GM12873 (cell line): ENCODE measurements at regions not wholly inside any gene's neighbourhood (a gene's known extent, or its start where the extent isn't known, plus 50 kb on each side); places are given as distances from the start of the nearest gene placed in this dataset.

Source experiments
- TF ChIP-seq, protein P1 (sequence below): IDR thresholded peaks from 2 replicates; pipeline ENCODE4 v1.5.1; 2012; ENCODE audit warnings: low read depth, mild to moderate bottlenecking, moderate library complexity, low read length, control low read depth; ENCODE audit not compliant: insufficient read depth; ENCODE audit errors: missing control alignments

DNA sequence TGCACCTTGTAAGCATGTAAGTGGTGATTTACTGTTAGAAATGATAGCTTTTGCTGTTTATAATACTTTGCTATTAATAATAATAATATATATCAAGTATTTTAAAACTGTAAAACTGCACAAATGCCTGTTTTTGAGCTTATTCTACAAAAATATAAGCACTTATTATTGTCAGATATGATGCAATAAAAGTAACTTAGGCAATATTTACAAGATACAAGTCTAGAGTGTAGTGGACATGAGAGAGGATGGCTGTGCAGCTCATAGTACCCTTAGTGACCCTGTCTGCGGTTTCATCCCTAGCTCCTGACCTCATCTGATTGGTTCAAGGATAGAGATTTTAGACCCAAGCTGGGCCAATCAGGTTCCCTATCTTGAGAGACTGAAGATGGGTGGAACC is 178.4 kb downstream of the MTX2 start:
- TF ChIP-seq, protein P1, sequence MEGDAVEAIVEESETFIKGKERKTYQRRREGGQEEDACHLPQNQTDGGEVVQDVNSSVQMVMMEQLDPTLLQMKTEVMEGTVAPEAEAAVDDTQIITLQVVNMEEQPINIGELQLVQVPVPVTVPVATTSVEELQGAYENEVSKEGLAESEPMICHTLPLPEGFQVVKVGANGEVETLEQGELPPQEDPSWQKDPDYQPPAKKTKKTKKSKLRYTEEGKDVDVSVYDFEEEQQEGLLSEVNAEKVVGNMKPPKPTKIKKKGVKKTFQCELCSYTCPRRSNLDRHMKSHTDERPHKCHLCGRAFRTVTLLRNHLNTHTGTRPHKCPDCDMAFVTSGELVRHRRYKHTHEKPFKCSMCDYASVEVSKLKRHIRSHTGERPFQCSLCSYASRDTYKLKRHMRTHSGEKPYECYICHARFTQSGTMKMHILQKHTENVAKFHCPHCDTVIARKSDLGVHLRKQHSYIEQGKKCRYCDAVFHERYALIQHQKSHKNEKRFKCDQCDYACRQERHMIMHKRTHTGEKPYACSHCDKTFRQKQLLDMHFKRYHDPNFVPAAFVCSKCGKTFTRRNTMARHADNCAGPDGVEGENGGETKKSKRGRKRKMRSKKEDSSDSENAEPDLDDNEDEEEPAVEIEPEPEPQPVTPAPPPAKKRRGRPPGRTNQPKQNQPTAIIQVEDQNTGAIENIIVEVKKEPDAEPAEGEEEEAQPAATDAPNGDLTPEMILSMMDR = no peak

DNA sequence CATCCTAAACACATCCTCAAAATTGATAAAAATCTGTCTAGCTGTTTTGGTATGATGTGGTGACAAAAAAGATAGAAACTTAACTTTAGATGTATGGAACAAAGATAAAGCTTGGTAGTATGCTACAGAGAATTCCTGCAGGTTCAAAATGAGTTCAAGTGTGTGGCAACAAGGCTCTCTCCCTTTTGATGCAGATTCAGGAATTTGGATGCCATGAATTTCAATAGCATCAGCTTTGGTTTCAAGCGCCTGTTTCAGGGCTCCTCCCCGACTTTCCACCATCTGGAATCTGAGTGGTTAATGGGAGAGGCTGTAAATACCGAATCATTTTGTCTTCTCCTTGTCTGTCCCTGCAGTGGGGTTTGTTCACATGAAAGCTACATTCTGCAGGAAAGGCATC is 180.6 kb downstream of the MTX2 start:
- TF ChIP-seq, protein P1 = no peak

DNA sequence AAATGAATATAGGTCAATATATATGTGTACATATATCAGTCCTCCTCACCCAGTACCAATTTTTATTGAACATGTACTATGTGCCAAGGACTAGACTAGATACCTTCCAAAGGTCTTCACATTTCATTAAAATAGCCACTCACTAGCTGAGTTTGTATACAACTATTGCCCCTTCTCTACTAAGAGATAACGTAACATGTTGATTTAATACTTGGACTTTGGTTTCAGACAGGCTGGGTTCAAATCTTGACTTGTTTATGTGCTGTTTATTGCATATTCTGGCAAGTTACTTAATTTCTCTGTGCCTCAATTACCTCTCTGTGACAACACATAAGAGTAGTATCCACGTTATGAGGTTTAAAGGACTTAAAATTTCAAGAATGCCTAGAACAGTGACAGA is 184.5 kb downstream of the MTX2 start:
- TF ChIP-seq, protein P1 = no peak

DNA sequence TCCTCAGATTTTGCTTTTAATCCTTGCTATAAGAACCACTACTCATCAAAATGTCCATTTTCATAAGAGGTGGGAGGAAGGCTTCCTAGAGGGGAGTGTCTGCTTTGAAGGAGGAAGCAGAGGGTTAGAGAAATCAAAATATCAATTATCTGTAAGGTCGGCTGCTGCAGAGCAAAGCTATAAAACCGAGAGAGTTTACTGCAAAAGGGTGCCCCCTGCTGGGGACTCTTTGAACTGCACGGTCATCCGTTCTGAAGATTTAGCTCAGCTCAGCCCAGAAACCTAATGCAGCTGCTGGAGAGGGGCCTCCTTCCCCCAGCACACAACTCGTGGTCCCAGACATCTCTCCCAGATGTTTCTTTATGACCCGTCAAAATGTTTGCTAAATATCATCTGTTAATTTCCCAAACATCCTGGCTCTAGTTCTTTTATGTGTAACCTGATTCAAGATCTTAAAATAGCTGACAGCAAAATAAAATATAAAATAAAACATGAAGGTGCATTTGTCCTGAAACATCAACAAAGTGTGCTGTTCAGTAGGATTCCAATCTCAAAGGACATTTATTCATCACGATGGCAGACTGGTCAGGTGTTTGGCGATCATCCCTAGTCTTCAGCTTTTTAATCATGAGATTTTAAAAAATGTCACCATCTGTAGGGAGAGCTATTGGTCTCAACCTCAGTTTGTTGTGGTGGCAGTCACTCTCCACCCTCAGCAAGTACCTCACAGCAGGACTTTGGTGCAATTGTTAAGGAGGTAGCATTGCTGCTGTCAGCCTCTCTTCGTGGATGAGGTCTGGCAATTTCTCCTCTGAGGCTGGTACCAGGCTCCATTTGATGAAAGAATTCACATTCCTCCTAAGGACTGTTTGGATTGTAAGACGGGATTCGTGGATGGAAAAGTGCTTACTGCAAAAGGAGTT is 185.9 kb downstream of the MTX2 start:
- TF ChIP-seq, protein P1 = peak; percentile 82

DNA sequence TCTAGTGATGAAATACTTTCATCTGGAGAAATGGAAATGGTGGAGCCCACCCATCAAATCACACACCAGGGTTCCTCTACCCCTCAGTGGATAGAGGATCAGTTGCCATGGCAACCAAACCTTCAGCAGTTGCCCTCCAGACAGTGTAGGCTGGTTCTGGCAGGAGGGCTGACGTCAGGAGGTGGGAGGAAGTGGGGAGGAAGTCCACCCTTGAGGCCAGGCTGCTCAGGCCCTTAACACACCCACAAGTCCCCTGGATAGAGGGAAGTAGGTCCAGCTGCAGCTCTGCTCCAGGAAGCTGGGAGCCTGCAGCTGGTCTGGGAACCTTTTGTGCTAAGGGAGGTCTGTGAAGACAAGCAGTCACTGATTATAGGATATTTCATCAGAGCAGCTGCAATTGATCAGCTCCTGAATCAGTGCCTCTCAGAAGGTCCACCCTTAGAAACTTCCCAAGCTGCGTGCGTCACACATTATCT is 186.6 kb downstream of the MTX2 start:
- TF ChIP-seq, protein P1 = no peak

DNA sequence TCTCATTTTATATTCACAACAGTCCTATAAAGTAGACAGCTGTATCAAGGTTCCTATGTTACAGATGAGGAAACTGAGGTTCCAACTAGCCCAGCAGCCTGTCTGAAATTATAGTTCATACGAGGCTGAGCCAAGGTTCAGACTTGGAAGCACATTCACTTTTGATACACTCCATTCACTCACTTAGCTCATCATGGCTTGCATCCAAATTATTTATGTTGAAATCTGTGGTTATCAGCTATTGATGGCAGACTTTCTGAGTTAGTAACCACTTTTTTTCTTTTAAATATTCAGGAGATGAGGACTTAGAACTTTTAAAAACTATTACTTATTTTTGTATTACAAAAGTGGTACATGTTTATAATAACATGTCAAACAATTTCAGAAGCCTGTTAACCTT is 188.2 kb downstream of the MTX2 start:
- TF ChIP-seq, protein P1 = no peak

DNA sequence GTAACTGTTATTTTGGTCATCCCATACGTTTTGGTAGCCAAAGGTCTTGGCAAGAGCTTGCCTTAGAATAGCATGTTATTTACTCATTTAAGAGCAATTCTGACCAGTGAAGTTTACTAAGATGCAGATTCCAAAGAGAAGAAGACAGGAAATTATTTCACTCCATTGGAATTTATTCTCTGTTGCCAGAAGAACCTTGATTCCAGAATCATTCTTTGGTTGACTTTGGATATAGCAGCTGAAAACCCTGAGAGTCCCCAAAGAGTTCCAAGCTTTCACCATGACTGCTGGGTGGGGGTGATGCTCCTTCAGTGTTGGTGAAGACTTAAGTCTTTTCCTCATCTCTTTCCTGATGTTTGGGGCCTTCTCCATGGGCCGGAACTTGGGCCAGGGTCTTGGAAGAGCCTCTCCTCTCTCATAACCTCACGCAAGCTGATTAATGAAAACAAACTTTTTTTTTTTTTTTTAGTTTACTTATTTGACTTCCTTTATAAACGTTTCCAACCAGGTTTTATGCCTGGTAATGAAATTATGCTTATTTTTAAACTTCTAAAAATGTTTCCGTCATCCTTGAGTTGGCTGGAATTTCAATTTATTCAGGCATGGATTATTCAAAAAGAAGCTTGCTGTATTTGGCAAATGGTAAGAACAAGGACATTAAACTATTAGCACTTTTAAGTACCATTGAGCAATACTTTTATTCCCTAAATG is 192.0 kb downstream of the MTX2 start:
- TF ChIP-seq, protein P1 = no peak
